SH-SY5Y (cell line): ENCODE measurements at regions not wholly inside any gene's neighbourhood (a gene's known extent, or its start where the extent isn't known, plus 50 kb on each side); places are given as distances from the start of the nearest gene placed in this dataset.

ENCODE experiments used
- GATA2 ChIP-seq: IDR thresholded peaks from 2 replicates; pipeline ENCODE4 v1.6.1; 2011; ENCODE audit warnings: mild to moderate bottlenecking, low read depth, low read length
- GATA3 ChIP-seq: IDR thresholded peaks from 2 replicates; pipeline ENCODE4 v1.6.1; 2011; ENCODE audit warnings: low read depth, mild to moderate bottlenecking, low read length, moderate library complexity

DNA sequence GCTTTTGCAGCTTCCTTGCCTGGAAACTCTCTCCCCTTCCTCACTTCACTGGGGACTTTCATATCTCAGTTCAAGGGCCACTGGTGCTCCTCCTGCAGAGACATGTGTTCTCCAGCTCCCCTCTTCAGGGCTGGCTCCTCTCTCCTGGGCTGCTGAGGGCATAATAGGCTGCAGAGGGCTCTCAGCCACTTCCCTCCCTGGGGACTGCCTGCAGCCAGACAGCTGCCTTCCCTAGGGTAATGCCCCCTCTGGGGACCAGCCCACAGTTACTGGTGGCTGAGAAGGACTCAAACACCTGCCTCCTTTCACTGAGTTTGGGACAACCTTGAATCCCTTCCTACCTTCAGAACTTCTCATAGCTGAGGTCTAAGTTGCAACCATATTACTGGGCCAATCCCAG, 104.8 kb upstream of the POU3F1 start:
- TF ChIP-seq GATA2 (no peak), GATA3 (no peak)
